ENCODE measurements at regions not wholly inside any gene's neighbourhood (a gene's known extent, or its start where the extent isn't known, plus 50 kb on each side); places are given as distances from the start of the nearest gene placed in this dataset.

- no peaks in the 10 kb centered on the region for H3K79me2 ChIP-seq (ENCODE audit: low read depth)
- H3K36me3 ChIP-seq (ENCODE audit: low read depth) = no peaks in the 10 kb centered on the region
- no peak for DNase-seq
- POLR2A ChIA-PET (ENCODE audit: unreplicated experiment) = no interaction called here
- H3F3A ChIP-seq (ENCODE audit: insufficient read depth, low read depth) = peaks cover 7% of the 10 kb centered on the region; the same call in 1 of the 2 replicates
- H4K20me1 ChIP-seq (ENCODE audit: insufficient read depth) = no peaks in the 10 kb centered on the region
- no peak overlapping the region for H2AFZ ChIP-seq
- H3K4me1 ChIP-seq (replicated peaks; ENCODE audit: insufficient read depth) = peaks cover 28% of the 10 kb centered on the region
- H3K4me3 ChIP-seq = no peak overlapping the region
- intact Hi-C loops (cut with micrococcal nuclease; ENCODE audit: unreplicated experiment) = no loop called here
- no peak for TF ChIP-seq EZH2 (IDR thresholded peaks at IDR 0.05; ENCODE audit: low read depth)
- TF ChIP-seq CTCF (conservative IDR thresholded peaks at IDR 0.05) = no peak
- H3K27me3 ChIP-seq (ENCODE audit: insufficient read depth, low read depth) = no peaks in the 10 kb centered on the region
- H3K4me2 ChIP-seq = no peak overlapping the region
- BruUV-seq (replicated peaks) = no TSS peak
- H3K9me2 ChIP-seq (ENCODE audit: insufficient read depth) = peaks cover 2% of the 10 kb centered on the region; the same call in 1 of the 2 replicates
- CTCF ChIA-PET = no interaction called here
- H3K9me3 ChIP-seq (ENCODE audit: insufficient read depth, low read depth) = no peaks in the 10 kb centered on the region
- no peak overlapping the region for H3K27ac ChIP-seq
Observed at GRCh38 chr12:94702696-94703095, 52.3 kb upstream of the TMCC3 start.

GRCh38 chr12:94701711-94702110 is 51.4 kb upstream of the TMCC3 start:
- H3K4me3 ChIP-seq = no peak overlapping the region
- no peaks in the 10 kb centered on the region for H3K36me3 ChIP-seq (ENCODE audit: low read depth)
- H2AFZ ChIP-seq = no peak overlapping the region
- no peaks in the 10 kb centered on the region for H3K27me3 ChIP-seq (ENCODE audit: insufficient read depth, low read depth)
- H3K9me3 ChIP-seq (ENCODE audit: insufficient read depth, low read depth) = no peaks in the 10 kb centered on the region
- DNase-seq = no peak
- intact Hi-C loops (cut with micrococcal nuclease; ENCODE audit: unreplicated experiment) = no loop called here
- TF ChIP-seq CTCF (conservative IDR thresholded peaks at IDR 0.05) = no peak
- TF ChIP-seq EZH2 (IDR thresholded peaks at IDR 0.05; ENCODE audit: low read depth) = no peak
- peaks cover 28% of the 10 kb centered on the region for H3K4me1 ChIP-seq (replicated peaks; ENCODE audit: insufficient read depth)
- no peaks in the 10 kb centered on the region for H3K79me2 ChIP-seq (ENCODE audit: low read depth)
- peaks cover 2% of the 10 kb centered on the region; the same call in 1 of the 2 replicates for H3K9me2 ChIP-seq (ENCODE audit: insufficient read depth)
- ChIA-PET POLR2A (ENCODE audit: unreplicated experiment) (no interaction called here), CTCF (no interaction called here)
- peaks cover 7% of the 10 kb centered on the region; the same call in 1 of the 2 replicates for H3F3A ChIP-seq (ENCODE audit: insufficient read depth, low read depth)
- H3K27ac ChIP-seq = no peak overlapping the region
- H3K4me2 ChIP-seq = no peak overlapping the region
- H4K20me1 ChIP-seq (ENCODE audit: insufficient read depth) = no peaks in the 10 kb centered on the region
- BruUV-seq (replicated peaks) = no TSS peak

GRCh38 chr12:94700662-94701061 is 50.3 kb upstream of the TMCC3 start:
- TF ChIP-seq CTCF (conservative IDR thresholded peaks at IDR 0.05) (no peak), EZH2 (IDR thresholded peaks at IDR 0.05; ENCODE audit: low read depth) (no peak)
- Histone ChIP-seq H3F3A (ENCODE audit: insufficient read depth, low read depth) (peaks cover 7% of the 10 kb centered on the region; the same call in 1 of the 2 replicates), H3K9me3 (ENCODE audit: insufficient read depth, low read depth) (no peaks in the 10 kb centered on the region), H3K9me2 (ENCODE audit: insufficient read depth) (peaks cover under 1% of the 10 kb centered on the region; the same call in 1 of the 2 replicates), H2AFZ (no peak overlapping the region), H3K27ac (no peak overlapping the region), H3K4me3 (no peak overlapping the region), H4K20me1 (ENCODE audit: insufficient read depth) (no peaks in the 10 kb centered on the region), H3K27me3 (ENCODE audit: insufficient read depth, low read depth) (no peaks in the 10 kb centered on the region), H3K79me2 (ENCODE audit: low read depth) (no peaks in the 10 kb centered on the region), H3K36me3 (ENCODE audit: low read depth) (no peaks in the 10 kb centered on the region), H3K4me1 (replicated peaks; ENCODE audit: insufficient read depth) (peaks cover 28% of the 10 kb centered on the region), H3K4me2 (no peak overlapping the region)
- POLR2A ChIA-PET (ENCODE audit: unreplicated experiment) = interaction anchor here (0.5 kb wide), 1 partner anchor 1478 kb away, joined by 3 read pairs; no protein-coding TSS in a partner anchor
- intact Hi-C loops (cut with micrococcal nuclease; ENCODE audit: unreplicated experiment) = no loop called here
- CTCF ChIA-PET = no interaction called here
- BruUV-seq (replicated peaks) = no TSS peak
- no peak for DNase-seq
